HepG2 (cell line): ENCODE measurements at regions not wholly inside any gene's neighbourhood (a gene's known extent, or its start where the extent isn't known, plus 50 kb on each side); places are given as distances from the start of the nearest gene placed in this dataset.
A peak's percentile ranks its signal among the peaks of the same experiment; 100 is the strongest.

ENCODE experiments used
- ARID5B ChIP-seq: IDR thresholded peaks from 2 replicates; pipeline ENCODE4 v1.4.0; 2020; ENCODE audit warnings: mild to moderate bottlenecking, missing genetic modification reagents
- CEBPG ChIP-seq: IDR thresholded peaks from 2 replicates; pipeline ENCODE4 v1.6.1; 2016
- DRAP1 ChIP-seq: IDR thresholded peaks from 2 replicates; pipeline ENCODE4 v1.6.1; 2016; ENCODE audit warnings: missing genetic modification reagents, missing compliant biosample characterization
- EZH2 ChIP-seq: conservative IDR thresholded peaks from 2 replicates; pipeline ENCODE4 v1.6.1; 2012; ENCODE audit warnings: mild to moderate bottlenecking, low read depth, low read length, moderate library complexity
- FOSL2 ChIP-seq: sonication (generic); formaldehyde crosslinking; IDR thresholded peaks from 2 replicates; pipeline ENCODE4 v1.4.0; 2020; ENCODE audit warnings: missing genetic modification reagents
- FOXA1 ChIP-seq, 2 experiments: fragments of 450-650 bp in 1 of 2; sonication (generic) in 1 of 2; formaldehyde crosslinking in 1 of 2; IDR thresholded peaks; 2 replicates each; pipeline versions ENCODE4 v1.4.0 to v1.6.1; 2016 to 2020; ENCODE audit warnings: missing genetic modification reagents in 1 of 2
- FOXA3 ChIP-seq: IDR thresholded peaks from 2 replicates; pipeline ENCODE4 v1.6.1; 2016; ENCODE audit warnings: missing genetic modification reagents, missing compliant biosample characterization
- HMG20A ChIP-seq: IDR thresholded peaks from 2 replicates; pipeline ENCODE4 v1.6.1; 2016; ENCODE audit warnings: borderline replicate concordance
- KDM6A ChIP-seq: IDR thresholded peaks from 2 replicates; pipeline ENCODE4 v1.6.1; 2016; ENCODE audit warnings: low read depth
- MYC ChIP-seq: sonication (generic); formaldehyde crosslinking; IDR thresholded peaks from 2 replicates; pipeline ENCODE4 v1.9.0; 2021; ENCODE audit warnings: missing genetic modification reagents, borderline replicate concordance
- NR2F6 ChIP-seq, 2 experiments: IDR thresholded peaks; 2 replicates each; pipeline ENCODE4 v1.6.1; 2016; ENCODE audit warnings: antibody characterized with exemption in 1 of 2, mild to moderate bottlenecking in 1 of 2
- POGZ ChIP-seq: sonication (generic); formaldehyde crosslinking; IDR thresholded peaks from 2 replicates; pipeline ENCODE4 v1.4.0; 2020; ENCODE audit warnings: mild to moderate bottlenecking, missing genetic modification reagents
- SALL1 ChIP-seq: sonication (generic); formaldehyde crosslinking; IDR thresholded peaks from 2 replicates; pipeline ENCODE4 v1.8.0; 2022; ENCODE audit warnings: mild to moderate bottlenecking, missing genetic modification reagents
- SOX6 ChIP-seq, 2 experiments: fragments of 450-650 bp in 1 of 2; sonication (generic) in 1 of 2; formaldehyde crosslinking in 1 of 2; IDR thresholded peaks; 2 replicates each; pipeline versions ENCODE4 v1.4.0 to v1.6.1; 2017 to 2020; ENCODE audit warnings: antibody characterized with exemption in 1 of 2, mild to moderate bottlenecking in 1 of 2, missing genetic modification reagents in 1 of 2
- TCF7 ChIP-seq: sonication (generic); IDR thresholded peaks from 2 replicates; pipeline ENCODE4 v1.6.1; 2016; ENCODE audit warnings: antibody characterized with exemption, low read depth
- TRIM24 ChIP-seq: sonication (generic); formaldehyde crosslinking; IDR thresholded peaks from 2 replicates; pipeline ENCODE4 v1.8.0; 2022; ENCODE audit warnings: mild to moderate bottlenecking, missing genetic modification reagents
- USF2 ChIP-seq, 2 experiments: sonication (generic) in 1 of 2; formaldehyde crosslinking in 1 of 2; IDR thresholded peaks; 2 replicates each; pipeline versions ENCODE4 v1.5.1 to v1.6.1; 2011 to 2020; ENCODE audit warnings: borderline replicate concordance in 1 of 2, low read depth in 1 of 2, low read length in 1 of 2, mild to moderate bottlenecking in 1 of 2, missing genetic modification reagents in 1 of 2, moderate library complexity in 1 of 2
- ZEB1 ChIP-seq: IDR thresholded peaks from 2 replicates; pipeline ENCODE4 v1.6.1; 2012; ENCODE audit warnings: mild to moderate bottlenecking, low read depth, inconsistent platforms; ENCODE audit not compliant: insufficient replicate concordance
- ZMYM4 ChIP-seq: sonication (generic); formaldehyde crosslinking; IDR thresholded peaks from 2 replicates; pipeline ENCODE4 v1.8.1; 2023; ENCODE audit warnings: mild to moderate bottlenecking, missing genetic modification reagents
- ZNF317 ChIP-seq: sonication (generic); formaldehyde crosslinking; IDR thresholded peaks from 2 replicates; pipeline ENCODE4 v1.5.0; 2020; ENCODE audit warnings: mild to moderate bottlenecking, missing genetic modification reagents
- ZNF547 ChIP-seq: sonication (generic); formaldehyde crosslinking; IDR thresholded peaks from 2 replicates; pipeline ENCODE4 v1.5.1; 2020; ENCODE audit warnings: mild to moderate bottlenecking, missing genetic modification reagents
- ZNF629 ChIP-seq: sonication (generic); formaldehyde crosslinking; conservative IDR thresholded peaks from 2 replicates; pipeline ENCODE4 v1.5.0; 2020; ENCODE audit warnings: missing genetic modification reagents
- ZNF672 ChIP-seq: sonication (generic); formaldehyde crosslinking; IDR thresholded peaks from 2 replicates; pipeline ENCODE4 v1.8.1; 2022; ENCODE audit warnings: missing genetic modification reagents
- TF ChIP-seq, protein P1 (sequence below): fragments of 450-650 bp; IDR thresholded peaks from 2 replicates; pipeline ENCODE4 v1.6.1; 2016

DNA sequence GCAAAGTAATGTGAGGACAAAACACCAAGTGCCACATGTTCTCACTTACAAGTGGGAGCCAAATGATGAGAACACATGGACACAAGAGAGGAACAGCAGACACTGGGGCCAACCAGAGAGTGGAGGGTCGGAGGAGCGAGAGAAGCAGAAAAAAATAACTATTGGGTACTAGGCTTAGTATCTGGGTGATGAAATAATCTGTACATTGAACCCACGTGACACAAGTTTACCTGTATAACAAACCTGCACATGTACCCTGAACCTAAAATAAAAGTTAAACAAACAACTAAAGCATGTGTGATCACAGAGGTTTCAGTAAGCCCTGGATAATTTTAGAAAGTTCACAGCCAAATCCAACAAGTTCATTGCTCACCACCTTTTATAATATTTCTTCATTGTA, 160.1 kb downstream of the TENT4A start (continued):
- no peak for TF ChIP-seq EZH2
- 0 out of 2 replicates have a peak, but pooled peaks have one; percentile 39 for TF ChIP-seq ZMYM4 (CRISPR knock-in tag)
- peak; percentile 41 for TF ChIP-seq KDM6A (CRISPR knock-in tag)
- TF ChIP-seq ZEB1: peak; percentile 75
- peak; percentile 65 for TF ChIP-seq ARID5B (CRISPR knock-in tag)
- no peak for TF ChIP-seq SOX6 (IDR thresholded peaks at IDR 0.05)
- TF ChIP-seq SOX6 (CRISPR knock-in tag; IDR thresholded peaks at IDR 0.05): peak; percentile 39
- peak; percentile 56; the same call in 1 of the 2 replicates for TF ChIP-seq POGZ (CRISPR knock-in tag)
- TF ChIP-seq TCF7: no peak
- peak; percentile 49; the same call in 1 of the 2 replicates for TF ChIP-seq USF2 (IDR thresholded peaks at IDR 0.05; ENCODE audit: low read depth, low read length)
- peak; percentile 72; the same call in 1 of the 2 replicates for TF ChIP-seq USF2 (CRISPR knock-in tag; IDR thresholded peaks at IDR 0.05; ENCODE audit: borderline replicate concordance)
- 0 out of 2 replicates have a peak, but pooled peaks have one; percentile 22 for TF ChIP-seq HMG20A (CRISPR knock-in tag)
- TF ChIP-seq ZNF317 (CRISPR knock-in tag): peak; percentile 96
- TF ChIP-seq FOXA3 (CRISPR knock-in tag): peak; percentile 71
- no peak for TF ChIP-seq ZNF672 (CRISPR knock-in tag)
- peak; percentile 63 for TF ChIP-seq CEBPG (CRISPR knock-in tag)
- TF ChIP-seq NR2F6 (IDR thresholded peaks at IDR 0.05): peak; percentile 35
- TF ChIP-seq NR2F6 (CRISPR knock-in tag; IDR thresholded peaks at IDR 0.05): no peak
- no peak for TF ChIP-seq FOXA1 (IDR thresholded peaks at IDR 0.05)
- TF ChIP-seq FOXA1 (CRISPR knock-in tag; IDR thresholded peaks at IDR 0.05): 0 out of 2 replicates have a peak, but pooled peaks have one; percentile 24
- TF ChIP-seq, protein P1, sequence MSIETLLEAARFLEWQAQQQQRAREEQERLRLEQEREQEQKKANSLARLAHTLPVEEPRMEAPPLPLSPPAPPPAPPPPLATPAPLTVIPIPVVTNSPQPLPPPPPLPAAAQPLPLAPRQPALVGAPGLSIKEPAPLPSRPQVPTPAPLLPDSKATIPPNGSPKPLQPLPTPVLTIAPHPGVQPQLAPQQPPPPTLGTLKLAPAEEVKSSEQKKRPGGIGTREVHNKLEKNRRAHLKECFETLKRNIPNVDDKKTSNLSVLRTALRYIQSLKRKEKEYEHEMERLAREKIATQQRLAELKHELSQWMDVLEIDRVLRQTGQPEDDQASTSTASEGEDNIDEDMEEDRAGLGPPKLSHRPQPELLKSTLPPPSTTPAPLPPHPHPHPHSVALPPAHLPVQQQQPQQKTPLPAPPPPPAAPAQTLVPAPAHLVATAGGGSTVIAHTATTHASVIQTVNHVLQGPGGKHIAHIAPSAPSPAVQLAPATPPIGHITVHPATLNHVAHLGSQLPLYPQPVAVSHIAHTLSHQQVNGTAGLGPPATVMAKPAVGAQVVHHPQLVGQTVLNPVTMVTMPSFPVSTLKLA: peak; percentile 57
- TF ChIP-seq SALL1 (CRISPR knock-in tag): 0 out of 2 replicates have a peak, but pooled peaks have one; percentile 30
- TF ChIP-seq MYC: no peak
- TF ChIP-seq FOSL2: no peak
- TF ChIP-seq TRIM24: no peak
- TF ChIP-seq DRAP1: no peak
- TF ChIP-seq ZNF547 (CRISPR knock-in tag): no peak
- no peak for TF ChIP-seq ZNF629 (CRISPR knock-in tag)
